CD1c-positive myeloid dendritic cell (primary cell): ENCODE measurements at regions not wholly inside any gene's neighbourhood (a gene's known extent, or its start where the extent isn't known, plus 50 kb on each side); places are given as distances from the start of the nearest gene placed in this dataset.

Experiments
- DNase-seq: peaks from one replicate; pipeline ENCODE4 v3.0.0-alpha.2; 2016; ENCODE audit errors: extremely low spot score

GRCh38 chr20:60430516-60431001 is 472.3 kb downstream of the CDH26 start:
- DNase-seq, result no peak

GRCh38 chr20:60431349-60431748 is 473.1 kb downstream of the CDH26 start:
- DNase-seq, result no peak

GRCh38 chr20:60437418-60437817 is 479.2 kb downstream of the CDH26 start:
- no peak for DNase-seq

- DNase-seq, result no peak
These were observed 488.3 kb downstream of the CDH26 start for GRCh38 chr20:60446267-60447111.

- no peak for DNase-seq
These were observed 489.5 kb downstream of the CDH26 start for GRCh38 chr20:60447703-60448102.

- no peak for DNase-seq
These were observed 495.4 kb downstream of the CDH26 start for GRCh38 chr20:60453388-60454246.

- no peak for DNase-seq
These were observed 496.3 kb downstream of the CDH26 start for GRCh38 chr20:60454491-60454890.

GRCh38 chr20:60455272-60455671 is 497.0 kb downstream of the CDH26 start:
- DNase-seq, result no peak

GRCh38 chr20:60459212-60459611 is 501.0 kb downstream of the CDH26 start:
- DNase-seq, result no peak

- DNase-seq, result no peak
These were observed 503.8 kb downstream of the CDH26 start for GRCh38 chr20:60461993-60462392.

GRCh38 chr20:60463798-60464197 is 505.6 kb downstream of the CDH26 start:
- DNase-seq, result no peak

- DNase-seq, result no peak
These were observed 507.2 kb downstream of the CDH26 start for GRCh38 chr20:60465439-60465838.

GRCh38 chr20:60465993-60466686 is 507.9 kb downstream of the CDH26 start:
- no peak for DNase-seq

GRCh38 chr20:60466687-60467022 is 508.4 kb downstream of the CDH26 start:
- DNase-seq, result no peak

- no peak for DNase-seq
These were observed 508.9 kb downstream of the CDH26 start for GRCh38 chr20:60467078-60467477.

GRCh38 chr20:60467771-60468170 is 509.5 kb downstream of the CDH26 start:
- no peak for DNase-seq

- DNase-seq, result no peak
These were observed 511.6 kb downstream of the CDH26 start for GRCh38 chr20:60469829-60470228.

- no peak for DNase-seq
These were observed 512.1 kb downstream of the CDH26 start for GRCh38 chr20:60470366-60470765.

- no peak for DNase-seq
These were observed 515.0 kb downstream of the CDH26 start for GRCh38 chr20:60473211-60473610.

GRCh38 chr20:60474385-60474910 is 516.2 kb downstream of the CDH26 start:
- DNase-seq, result no peak

GRCh38 chr20:60476045-60476444 is 517.8 kb downstream of the CDH26 start:
- no peak for DNase-seq

- DNase-seq, result no peak
These were observed 519.7 kb downstream of the CDH26 start for GRCh38 chr20:60477958-60478357.
